ENCODE measurements at regions not wholly inside any gene's neighbourhood (a gene's known extent, or its start where the extent isn't known, plus 50 kb on each side); places are given as distances from the start of the nearest gene placed in this dataset.

DNA sequence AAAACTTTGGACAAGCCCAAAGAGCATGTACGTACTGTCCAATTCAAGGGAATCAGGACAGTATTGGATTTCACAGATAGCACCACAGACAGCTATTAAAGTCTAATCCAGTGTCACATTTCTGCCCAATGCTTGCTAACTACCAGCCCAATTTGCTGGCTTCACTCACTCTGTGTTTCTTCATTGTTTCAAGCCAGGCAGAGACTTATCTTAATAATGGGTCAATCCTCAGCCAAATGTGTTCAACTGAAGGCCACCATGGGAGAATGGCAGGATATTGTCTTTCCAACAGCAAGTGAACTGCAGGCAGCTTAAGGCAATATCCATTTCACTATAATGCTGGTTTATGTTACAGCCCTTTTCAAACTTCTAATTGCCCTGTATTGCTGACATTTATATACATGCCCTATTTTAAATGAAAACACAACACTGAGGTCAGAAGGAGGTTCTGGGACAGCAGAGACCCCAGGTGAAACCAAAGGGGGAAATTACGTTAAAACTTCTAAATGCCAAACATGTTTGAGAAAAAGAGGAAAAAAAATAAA lies 142.1 kb upstream of the RSPO3 start:
- peak overlapping the region; percentile 9; the same call in 1 of the 2 replicates for H2AFZ ChIP-seq
- no peak overlapping the region for H3K4me2 ChIP-seq
- ATAC-seq, result no peak

More for the DNA sequence above, 142.1 kb upstream of the RSPO3 start:
- Mint-ChIP-seq H3K9me3 (no peaks in the 10 kb centered on the region; the same call in 2 of the 3 replicates), H3K27ac (peak overlapping the region; percentile 86), H3K4me3 (no peak overlapping the region), H3K27me3 (ENCODE audit: insufficient read depth, low read depth, poor library complexity) (no peaks in the 10 kb centered on the region), H3K4me1 (peaks cover 6% of the 10 kb centered on the region), H3K36me3 (ENCODE audit: low read depth) (no peaks in the 10 kb centered on the region)
- H4K20me1 ChIP-seq (replicated peaks; ENCODE audit: insufficient read depth), result no peaks in the 10 kb centered on the region
- no peaks in the 10 kb centered on the region for H3F3A ChIP-seq (replicated peaks; ENCODE audit: low read depth)
- no peaks in the 10 kb centered on the region for H3K9me2 ChIP-seq (ENCODE audit: insufficient read depth)
- no peaks in the 10 kb centered on the region for H3K27me3 ChIP-seq (ENCODE audit: insufficient read depth)
- TF ChIP-seq NANOG (IDR thresholded peaks at IDR 0.05; ENCODE audit: borderline replicate concordance) (no peak), ZNF331 (CRISPR knock-in tag; IDR thresholded peaks at IDR 0.05; ENCODE audit: low read depth) (no peak), ZNF114 (CRISPR knock-in tag; IDR thresholded peaks at IDR 0.05) (no peak), EZH2 (IDR thresholded peaks at IDR 0.05; ENCODE audit: low read depth, unreplicated experiment) (no peak), CREB1 (CRISPR knock-in tag; IDR thresholded peaks at IDR 0.05; ENCODE audit: low read depth) (no peak)
- TF ChIP-seq, protein P1, sequence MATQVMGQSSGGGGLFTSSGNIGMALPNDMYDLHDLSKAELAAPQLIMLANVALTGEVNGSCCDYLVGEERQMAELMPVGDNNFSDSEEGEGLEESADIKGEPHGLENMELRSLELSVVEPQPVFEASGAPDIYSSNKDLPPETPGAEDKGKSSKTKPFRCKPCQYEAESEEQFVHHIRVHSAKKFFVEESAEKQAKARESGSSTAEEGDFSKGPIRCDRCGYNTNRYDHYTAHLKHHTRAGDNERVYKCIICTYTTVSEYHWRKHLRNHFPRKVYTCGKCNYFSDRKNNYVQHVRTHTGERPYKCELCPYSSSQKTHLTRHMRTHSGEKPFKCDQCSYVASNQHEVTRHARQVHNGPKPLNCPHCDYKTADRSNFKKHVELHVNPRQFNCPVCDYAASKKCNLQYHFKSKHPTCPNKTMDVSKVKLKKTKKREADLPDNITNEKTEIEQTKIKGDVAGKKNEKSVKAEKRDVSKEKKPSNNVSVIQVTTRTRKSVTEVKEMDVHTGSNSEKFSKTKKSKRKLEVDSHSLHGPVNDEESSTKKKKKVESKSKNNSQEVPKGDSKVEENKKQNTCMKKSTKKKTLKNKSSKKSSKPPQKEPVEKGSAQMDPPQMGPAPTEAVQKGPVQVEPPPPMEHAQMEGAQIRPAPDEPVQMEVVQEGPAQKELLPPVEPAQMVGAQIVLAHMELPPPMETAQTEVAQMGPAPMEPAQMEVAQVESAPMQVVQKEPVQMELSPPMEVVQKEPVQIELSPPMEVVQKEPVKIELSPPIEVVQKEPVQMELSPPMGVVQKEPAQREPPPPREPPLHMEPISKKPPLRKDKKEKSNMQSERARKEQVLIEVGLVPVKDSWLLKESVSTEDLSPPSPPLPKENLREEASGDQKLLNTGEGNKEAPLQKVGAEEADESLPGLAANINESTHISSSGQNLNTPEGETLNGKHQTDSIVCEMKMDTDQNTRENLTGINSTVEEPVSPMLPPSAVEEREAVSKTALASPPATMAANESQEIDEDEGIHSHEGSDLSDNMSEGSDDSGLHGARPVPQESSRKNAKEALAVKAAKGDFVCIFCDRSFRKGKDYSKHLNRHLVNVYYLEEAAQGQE (IDR thresholded peaks at IDR 0.05; ENCODE audit: unreplicated experiment), result no peak
- TF ChIP-seq, protein P2, sequence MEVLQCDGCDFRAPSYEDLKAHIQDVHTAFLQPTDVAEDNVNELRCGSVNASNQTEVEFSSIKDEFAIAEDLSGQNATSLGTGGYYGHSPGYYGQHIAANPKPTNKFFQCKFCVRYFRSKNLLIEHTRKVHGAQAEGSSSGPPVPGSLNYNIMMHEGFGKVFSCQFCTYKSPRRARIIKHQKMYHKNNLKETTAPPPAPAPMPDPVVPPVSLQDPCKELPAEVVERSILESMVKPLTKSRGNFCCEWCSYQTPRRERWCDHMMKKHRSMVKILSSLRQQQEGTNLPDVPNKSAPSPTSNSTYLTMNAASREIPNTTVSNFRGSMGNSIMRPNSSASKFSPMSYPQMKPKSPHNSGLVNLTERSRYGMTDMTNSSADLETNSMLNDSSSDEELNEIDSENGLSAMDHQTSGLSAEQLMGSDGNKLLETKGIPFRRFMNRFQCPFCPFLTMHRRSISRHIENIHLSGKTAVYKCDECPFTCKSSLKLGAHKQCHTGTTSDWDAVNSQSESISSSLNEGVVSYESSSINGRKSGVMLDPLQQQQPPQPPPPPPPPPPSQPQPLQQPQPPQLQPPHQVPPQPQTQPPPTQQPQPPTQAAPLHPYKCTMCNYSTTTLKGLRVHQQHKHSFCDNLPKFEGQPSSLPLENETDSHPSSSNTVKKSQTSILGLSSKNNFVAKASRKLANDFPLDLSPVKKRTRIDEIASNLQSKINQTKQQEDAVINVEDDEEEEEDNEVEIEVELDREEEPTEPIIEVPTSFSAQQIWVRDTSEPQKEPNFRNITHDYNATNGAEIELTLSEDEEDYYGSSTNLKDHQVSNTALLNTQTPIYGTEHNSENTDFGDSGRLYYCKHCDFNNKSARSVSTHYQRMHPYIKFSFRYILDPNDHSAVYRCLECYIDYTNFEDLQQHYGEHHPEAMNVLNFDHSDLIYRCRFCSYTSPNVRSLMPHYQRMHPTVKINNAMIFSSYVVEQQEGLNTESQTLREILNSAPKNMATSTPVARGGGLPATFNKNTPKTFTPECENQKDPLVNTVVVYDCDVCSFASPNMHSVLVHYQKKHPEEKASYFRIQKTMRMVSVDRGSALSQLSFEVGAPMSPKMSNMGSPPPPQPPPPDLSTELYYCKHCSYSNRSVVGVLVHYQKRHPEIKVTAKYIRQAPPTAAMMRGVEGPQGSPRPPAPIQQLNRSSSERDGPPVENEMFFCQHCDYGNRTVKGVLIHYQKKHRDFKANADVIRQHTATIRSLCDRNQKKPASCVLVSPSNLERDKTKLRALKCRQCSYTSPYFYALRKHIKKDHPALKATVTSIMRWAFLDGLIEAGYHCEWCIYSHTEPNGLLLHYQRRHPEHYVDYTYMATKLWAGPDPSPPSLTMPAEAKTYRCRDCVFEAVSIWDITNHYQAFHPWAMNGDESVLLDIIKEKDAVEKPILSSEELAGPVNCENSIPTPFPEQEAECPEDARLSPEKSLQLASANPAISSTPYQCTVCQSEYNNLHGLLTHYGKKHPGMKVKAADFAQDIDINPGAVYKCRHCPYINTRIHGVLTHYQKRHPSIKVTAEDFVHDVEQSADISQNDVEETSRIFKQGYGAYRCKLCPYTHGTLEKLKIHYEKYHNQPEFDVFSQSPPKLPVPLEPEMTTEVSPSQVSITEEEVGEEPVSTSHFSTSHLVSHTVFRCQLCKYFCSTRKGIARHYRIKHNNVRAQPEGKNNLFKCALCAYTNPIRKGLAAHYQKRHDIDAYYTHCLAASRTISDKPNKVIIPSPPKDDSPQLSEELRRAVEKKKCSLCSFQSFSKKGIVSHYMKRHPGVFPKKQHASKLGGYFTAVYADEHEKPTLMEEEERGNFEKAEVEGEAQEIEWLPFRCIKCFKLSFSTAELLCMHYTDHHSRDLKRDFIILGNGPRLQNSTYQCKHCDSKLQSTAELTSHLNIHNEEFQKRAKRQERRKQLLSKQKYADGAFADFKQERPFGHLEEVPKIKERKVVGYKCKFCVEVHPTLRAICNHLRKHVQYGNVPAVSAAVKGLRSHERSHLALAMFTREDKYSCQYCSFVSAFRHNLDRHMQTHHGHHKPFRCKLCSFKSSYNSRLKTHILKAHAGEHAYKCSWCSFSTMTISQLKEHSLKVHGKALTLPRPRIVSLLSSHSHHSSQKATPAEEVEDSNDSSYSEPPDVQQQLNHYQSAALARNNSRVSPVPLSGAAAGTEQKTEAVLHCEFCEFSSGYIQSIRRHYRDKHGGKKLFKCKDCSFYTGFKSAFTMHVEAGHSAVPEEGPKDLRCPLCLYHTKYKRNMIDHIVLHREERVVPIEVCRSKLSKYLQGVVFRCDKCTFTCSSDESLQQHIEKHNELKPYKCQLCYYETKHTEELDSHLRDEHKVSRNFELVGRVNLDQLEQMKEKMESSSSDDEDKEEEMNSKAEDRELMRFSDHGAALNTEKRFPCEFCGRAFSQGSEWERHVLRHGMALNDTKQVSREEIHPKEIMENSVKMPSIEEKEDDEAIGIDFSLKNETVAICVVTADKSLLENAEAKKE (CRISPR knock-in tag; IDR thresholded peaks at IDR 0.05), result no peak
- H3K79me2 ChIP-seq (replicated peaks; ENCODE audit: insufficient read depth), result no peaks in the 10 kb centered on the region
- H3K4me3 ChIP-seq, result no peak overlapping the region
- no peaks in the 10 kb centered on the region for H3K36me3 ChIP-seq (ENCODE audit: insufficient read depth)
- peak; percentile 7 for DNase-seq (ENCODE audit: low spot score)
- peaks cover 13% of the 10 kb centered on the region for H3K4me1 ChIP-seq (ENCODE audit: insufficient read depth)
- no peak overlapping the region for H3K27ac ChIP-seq (ENCODE audit: low read depth)
